HUES48 (cell line): ENCODE measurements at regions not wholly inside any gene's neighbourhood (a gene's known extent, or its start where the extent isn't known, plus 50 kb on each side); places are given as distances from the start of the nearest gene placed in this dataset.

ENCODE experiments used
- H3K27ac ChIP-seq: one replicate; pipeline ENCODE4 v1.7.0; 2013; ENCODE audit warnings: low read depth, low read length, inconsistent platforms
- H3K27me3 ChIP-seq: 2 replicates; pipeline ENCODE4 v1.6.1; 2013; ENCODE audit warnings: mild to moderate bottlenecking, low read length; ENCODE audit not compliant: control insufficient read depth, insufficient read depth
- H3K36me3 ChIP-seq: 2 replicates; pipeline ENCODE4 v1.6.1; 2013; ENCODE audit warnings: low read length; ENCODE audit not compliant: control insufficient read depth, insufficient read depth
- H3K4me1 ChIP-seq: 2 replicates; pipeline ENCODE4 v1.6.1; 2013; ENCODE audit warnings: mild to moderate bottlenecking, low read length; ENCODE audit not compliant: control insufficient read depth, insufficient read depth
- H3K4me3 ChIP-seq: 2 replicates; pipeline ENCODE4 v1.5.1; 2013; ENCODE audit warnings: mild to moderate bottlenecking, low read depth, low read length
- H3K9ac ChIP-seq: 2 replicates; pipeline ENCODE4 v1.6.1; 2013; ENCODE audit warnings: mild to moderate bottlenecking, low read depth, low read length, moderate library complexity
- H3K9me3 ChIP-seq: 2 replicates; pipeline ENCODE4 v1.6.1; 2013; ENCODE audit warnings: low read length; ENCODE audit not compliant: control insufficient read depth, insufficient read depth

- Histone ChIP-seq H3K4me3 (no peak overlapping the region), H3K27ac (no peak overlapping the region), H3K4me1 (no peaks in the 10 kb centered on the region), H3K27me3 (no peaks in the 10 kb centered on the region), H3K9ac (no peak overlapping the region), H3K36me3 (no peaks in the 10 kb centered on the region), H3K9me3 (no peaks in the 10 kb centered on the region)
Observed at GRCh38 chr12:78725033-78725432, 139.5 kb upstream of the SYT1 start.

DNA sequence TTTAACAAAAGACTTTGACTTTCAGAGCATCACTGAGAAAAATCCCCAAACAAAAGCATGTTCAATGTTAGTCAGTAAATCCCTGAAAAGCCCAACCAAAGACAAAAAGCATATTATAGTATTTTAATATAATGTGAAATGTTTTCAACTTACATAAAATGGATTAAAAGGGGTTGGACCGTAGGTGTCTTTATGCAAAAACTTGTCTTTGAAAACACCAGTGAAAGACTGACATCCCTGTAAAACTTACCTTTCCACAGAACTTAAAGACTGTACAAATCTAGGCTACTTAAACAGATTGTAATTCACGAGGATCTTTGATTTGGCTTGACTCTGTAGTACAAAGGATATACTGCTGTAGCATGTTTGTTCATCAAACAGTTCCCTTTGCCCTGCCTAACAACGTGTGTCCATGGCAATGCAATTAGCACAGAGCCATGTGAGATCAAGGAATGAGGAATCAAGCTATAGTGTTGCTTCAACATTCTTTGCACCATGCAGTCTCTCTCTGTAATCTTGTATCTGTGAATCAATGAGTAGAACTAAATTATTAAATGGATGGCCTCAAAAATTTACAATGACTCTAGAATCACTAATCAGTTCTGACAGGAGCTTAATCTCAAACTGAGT is 138.5 kb upstream of the SYT1 start:
- no peak overlapping the region for H3K27ac ChIP-seq
- no peaks in the 10 kb centered on the region for H3K27me3 ChIP-seq
- no peaks in the 10 kb centered on the region for H3K9me3 ChIP-seq
- H3K4me1 ChIP-seq = no peaks in the 10 kb centered on the region
- H3K36me3 ChIP-seq = no peaks in the 10 kb centered on the region
- no peak overlapping the region for H3K9ac ChIP-seq
- H3K4me3 ChIP-seq = no peak overlapping the region

GRCh38 chr12:78726854-78727253 is 137.7 kb upstream of the SYT1 start:
- Histone ChIP-seq H3K27me3 (no peaks in the 10 kb centered on the region), H3K36me3 (no peaks in the 10 kb centered on the region), H3K9ac (no peak overlapping the region), H3K27ac (no peak overlapping the region), H3K4me1 (no peaks in the 10 kb centered on the region), H3K9me3 (no peaks in the 10 kb centered on the region), H3K4me3 (no peak overlapping the region)

- Histone ChIP-seq H3K27me3 (no peaks in the 10 kb centered on the region), H3K9ac (no peak overlapping the region), H3K9me3 (no peaks in the 10 kb centered on the region), H3K4me3 (no peak overlapping the region), H3K4me1 (no peaks in the 10 kb centered on the region), H3K27ac (no peak overlapping the region), H3K36me3 (no peaks in the 10 kb centered on the region)
Observed at GRCh38 chr12:78732481-78732880, 132.1 kb upstream of the SYT1 start.

GRCh38 chr12:78739653-78740052 is 124.9 kb upstream of the SYT1 start:
- Histone ChIP-seq H3K4me1 (no peaks in the 10 kb centered on the region), H3K9ac (no peak overlapping the region), H3K36me3 (no peaks in the 10 kb centered on the region), H3K9me3 (no peaks in the 10 kb centered on the region), H3K4me3 (no peak overlapping the region), H3K27me3 (no peaks in the 10 kb centered on the region), H3K27ac (no peak overlapping the region)

DNA sequence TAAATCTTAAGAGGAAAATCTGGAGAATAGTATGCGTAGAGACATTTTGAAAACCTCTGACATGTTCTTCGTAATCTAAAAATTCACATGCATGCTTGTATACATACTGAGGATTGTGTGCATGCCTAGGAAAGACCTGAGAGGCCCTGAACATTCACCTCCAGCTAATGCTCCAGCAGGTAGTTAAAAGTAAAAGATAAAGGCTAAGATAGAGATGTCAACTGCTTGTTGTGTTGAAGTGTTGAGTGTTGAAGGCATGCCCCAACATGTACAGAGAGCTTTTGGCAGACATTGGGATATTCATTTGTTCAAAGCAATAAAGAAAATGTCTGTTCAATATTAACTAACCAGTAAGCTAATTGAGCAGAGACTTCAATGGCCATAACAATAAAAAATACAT is 118.6 kb upstream of the SYT1 start:
- Histone ChIP-seq H3K27me3 (no peaks in the 10 kb centered on the region), H3K9ac (no peak overlapping the region), H3K27ac (no peak overlapping the region), H3K4me3 (no peak overlapping the region), H3K4me1 (peaks cover 10% of the 10 kb centered on the region), H3K36me3 (no peaks in the 10 kb centered on the region), H3K9me3 (no peaks in the 10 kb centered on the region)

DNA sequence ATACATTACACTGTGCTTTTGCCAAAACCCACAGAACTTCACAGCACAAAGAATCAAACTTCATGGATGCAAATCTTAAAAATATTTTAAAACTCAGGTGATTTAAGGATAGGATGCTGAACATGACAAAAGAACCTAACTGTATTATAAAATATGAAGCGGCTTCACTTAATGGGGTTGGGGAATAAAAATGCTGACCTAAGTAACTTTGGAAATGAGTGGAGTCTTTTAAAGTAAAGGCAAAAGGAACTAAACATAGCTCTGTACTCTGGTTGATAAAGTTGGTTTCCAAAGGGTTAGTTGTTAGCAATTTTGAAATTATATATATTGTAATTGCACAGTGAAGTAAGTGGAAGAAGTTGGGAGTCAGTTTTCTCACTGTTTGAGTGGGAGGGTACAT is 111.5 kb upstream of the SYT1 start:
- Histone ChIP-seq H3K27me3 (no peaks in the 10 kb centered on the region), H3K4me1 (no peaks in the 10 kb centered on the region), H3K36me3 (no peaks in the 10 kb centered on the region), H3K27ac (no peak overlapping the region), H3K9ac (no peak overlapping the region), H3K4me3 (no peak overlapping the region), H3K9me3 (no peaks in the 10 kb centered on the region)

- Histone ChIP-seq H3K36me3 (no peaks in the 10 kb centered on the region), H3K27me3 (no peaks in the 10 kb centered on the region), H3K9ac (no peak overlapping the region), H3K9me3 (0 out of 2 replicates have a peak, but pooled peaks cover 4% of the 10 kb centered on the region), H3K4me1 (no peaks in the 10 kb centered on the region), H3K4me3 (no peak overlapping the region), H3K27ac (no peak overlapping the region)
Observed at GRCh38 chr12:78756936-78757335, 107.6 kb upstream of the SYT1 start.

DNA sequence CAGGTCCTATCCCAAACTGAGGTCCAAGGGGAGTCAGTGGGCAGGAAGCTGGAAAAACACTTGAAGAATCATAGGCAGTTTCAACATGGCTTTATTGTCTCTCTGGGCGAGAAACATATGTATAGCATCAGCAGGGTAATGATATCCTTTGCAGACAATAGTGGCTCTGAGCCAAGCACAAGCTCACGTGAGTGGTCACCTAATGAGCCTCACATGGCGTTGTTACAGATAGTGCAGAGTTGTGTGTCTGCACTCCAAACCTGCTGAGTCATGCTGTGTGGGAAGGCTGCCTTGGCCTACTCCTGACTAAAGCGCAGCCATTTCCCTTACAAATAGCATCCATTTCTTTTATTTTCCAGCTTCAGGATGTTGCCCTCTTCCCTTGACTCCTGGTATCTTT is 105.2 kb upstream of the SYT1 start:
- H3K27ac ChIP-seq = no peak overlapping the region
- H3K4me3 ChIP-seq = no peak overlapping the region
- no peaks in the 10 kb centered on the region for H3K27me3 ChIP-seq
- no peaks in the 10 kb centered on the region for H3K4me1 ChIP-seq
- no peak overlapping the region for H3K9ac ChIP-seq
- no peaks in the 10 kb centered on the region for H3K36me3 ChIP-seq
- H3K9me3 ChIP-seq = 0 out of 2 replicates have a peak, but pooled peaks cover 4% of the 10 kb centered on the region

- no peak overlapping the region for H3K9ac ChIP-seq
- H3K27me3 ChIP-seq = no peaks in the 10 kb centered on the region
Observed at GRCh38 chr12:78760906-78761305, 103.7 kb upstream of the SYT1 start.

GRCh38 chr12:78764913-78765312 is 99.7 kb upstream of the SYT1 start:
- Histone ChIP-seq H3K4me3 (no peak overlapping the region), H3K4me1 (no peaks in the 10 kb centered on the region), H3K9ac (no peak overlapping the region), H3K36me3 (no peaks in the 10 kb centered on the region), H3K27ac (no peak overlapping the region), H3K9me3 (no peaks in the 10 kb centered on the region), H3K27me3 (no peaks in the 10 kb centered on the region)

More at GRCh38 chr12:78760906-78761305, 103.7 kb upstream of the SYT1 start:
- Histone ChIP-seq H3K4me1 (no peaks in the 10 kb centered on the region), H3K27ac (no peak overlapping the region), H3K36me3 (no peaks in the 10 kb centered on the region), H3K4me3 (no peak overlapping the region), H3K9me3 (0 out of 2 replicates have a peak, but pooled peaks cover 4% of the 10 kb centered on the region)
